NCI-H460 (cell line): ENCODE measurements at regions not wholly inside any gene's neighbourhood (a gene's known extent, or its start where the extent isn't known, plus 50 kb on each side); places are given as distances from the start of the nearest gene placed in this dataset.
A peak's percentile ranks its signal among the peaks of the same experiment; 100 is the strongest.
"Not testable (repeated sequence)": the region's sequence is repeated elsewhere in the genome, so short reads cannot be mapped to it uniquely, and the experiment has no call there.

Source experiments
- DNase-seq: peaks from one replicate; pipeline ENCODE4 v3.0.0-alpha.2; 2016; ENCODE audit warnings: low read depth; ENCODE audit errors: extremely low read depth

GRCh38 chr3:178139116-178139515 lies 397.1 kb upstream of the KCNMB2 start:
- DNase-seq, result no peak

DNA sequence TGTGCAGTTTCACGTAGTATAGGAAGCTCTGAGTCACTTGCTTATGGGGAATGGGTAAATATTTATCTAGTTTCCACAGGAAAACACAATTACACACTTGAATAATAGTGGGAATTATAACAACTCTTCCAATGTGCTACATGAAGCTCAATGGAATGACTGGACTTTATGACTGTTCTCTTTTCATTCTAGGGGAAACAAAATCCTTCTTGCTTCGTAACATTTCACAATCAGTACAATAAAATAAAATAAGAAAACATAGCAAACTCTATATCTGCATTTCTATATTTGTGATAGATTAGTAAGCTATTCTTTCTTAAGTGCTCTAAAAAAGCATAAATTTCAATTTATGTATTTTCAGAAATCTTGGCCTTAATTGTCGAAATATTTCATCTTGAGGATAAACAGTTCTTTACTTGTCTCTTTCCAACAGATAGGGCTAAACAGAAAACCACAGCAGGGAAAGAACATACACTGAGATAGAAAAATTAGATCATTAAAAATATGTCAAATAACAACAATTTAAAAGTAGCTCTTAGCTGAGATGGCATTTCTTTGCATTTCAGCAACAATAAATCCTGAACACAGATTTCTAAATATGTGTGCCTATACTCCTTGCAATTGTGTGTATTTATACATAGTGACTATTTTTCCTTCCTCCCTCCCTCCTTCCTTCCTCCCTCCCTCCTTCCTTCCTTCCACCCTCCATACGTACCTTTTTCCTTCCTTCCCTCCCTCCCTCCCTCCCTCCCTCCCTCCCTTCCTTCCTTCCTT lies 395.5 kb upstream of the KCNMB2 start:
- DNase-seq, result peak; percentile 76

GRCh38 chr3:178141305-178141684 lies 394.9 kb upstream of the KCNMB2 start:
- not testable (repeated sequence) for DNase-seq

DNA sequence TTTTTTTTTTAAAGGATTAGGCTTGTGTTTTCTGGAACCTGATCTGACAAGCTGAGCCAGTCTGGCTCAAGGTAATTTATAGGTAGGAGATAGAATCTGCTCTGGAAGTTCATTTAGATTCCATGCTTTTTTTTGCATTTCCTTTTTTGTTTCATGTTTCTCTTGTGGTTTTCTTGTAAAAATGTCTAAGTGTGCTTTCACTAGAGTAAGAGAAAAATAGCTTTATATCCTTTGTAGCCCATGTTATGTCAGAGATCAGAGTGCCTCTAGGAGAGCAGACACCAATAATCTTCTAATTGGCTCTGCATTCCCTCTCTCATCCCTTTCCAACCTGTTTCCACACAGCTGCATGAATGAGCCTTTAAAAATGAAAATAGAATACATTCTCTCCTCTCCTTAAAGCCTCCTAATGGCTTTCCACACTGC lies 389.8 kb upstream of the KCNMB2 start:
- DNase-seq, result no peak

- DNase-seq, result no peak
Observed at GRCh38 chr3:178147001-178147400, 389.2 kb upstream of the KCNMB2 start.

GRCh38 chr3:178152031-178152806 lies 384.0 kb upstream of the KCNMB2 start:
- DNase-seq, result no peak

DNA sequence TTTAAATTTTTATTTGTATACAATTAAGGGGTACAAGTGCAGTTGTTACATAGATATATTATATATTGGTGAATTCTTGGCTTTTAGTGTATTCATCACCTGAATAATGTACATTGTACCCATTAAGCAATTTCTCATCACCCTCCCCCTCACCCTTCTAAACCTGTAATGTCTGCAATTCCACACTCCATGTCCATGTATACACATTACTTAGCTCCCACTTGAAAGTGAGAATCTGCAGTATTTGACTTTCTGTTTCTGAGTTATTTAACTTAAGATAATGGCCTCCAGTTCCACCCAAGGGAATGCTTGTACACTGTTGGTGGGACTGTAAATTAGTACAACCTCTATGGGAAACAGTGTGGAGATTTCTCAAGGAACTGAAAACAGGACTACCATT lies 383.2 kb upstream of the KCNMB2 start:
- no peak for DNase-seq

DNA sequence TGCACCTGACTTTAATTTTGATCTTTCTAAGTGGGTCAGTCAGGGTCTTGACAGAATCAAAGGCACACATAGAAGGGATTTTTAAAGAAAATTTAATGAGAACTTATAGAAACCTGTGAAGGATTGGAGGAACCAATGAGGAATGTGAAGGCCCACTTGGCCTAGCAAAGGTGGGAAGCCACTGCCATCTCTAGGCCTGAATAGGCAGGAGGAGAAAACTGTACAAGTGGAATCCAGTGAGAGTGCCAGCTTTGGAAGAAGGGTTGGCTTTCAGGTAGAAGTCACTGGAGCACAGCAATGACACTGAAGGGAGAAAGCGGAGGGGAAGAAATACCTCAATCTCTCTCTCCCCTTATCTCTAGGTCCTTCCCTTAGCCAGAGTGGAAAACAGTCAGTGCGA lies 380.7 kb upstream of the KCNMB2 start:
- DNase-seq, result no peak

- no peak for DNase-seq
Observed at GRCh38 chr3:178156301-178156700, 379.9 kb upstream of the KCNMB2 start.

DNA sequence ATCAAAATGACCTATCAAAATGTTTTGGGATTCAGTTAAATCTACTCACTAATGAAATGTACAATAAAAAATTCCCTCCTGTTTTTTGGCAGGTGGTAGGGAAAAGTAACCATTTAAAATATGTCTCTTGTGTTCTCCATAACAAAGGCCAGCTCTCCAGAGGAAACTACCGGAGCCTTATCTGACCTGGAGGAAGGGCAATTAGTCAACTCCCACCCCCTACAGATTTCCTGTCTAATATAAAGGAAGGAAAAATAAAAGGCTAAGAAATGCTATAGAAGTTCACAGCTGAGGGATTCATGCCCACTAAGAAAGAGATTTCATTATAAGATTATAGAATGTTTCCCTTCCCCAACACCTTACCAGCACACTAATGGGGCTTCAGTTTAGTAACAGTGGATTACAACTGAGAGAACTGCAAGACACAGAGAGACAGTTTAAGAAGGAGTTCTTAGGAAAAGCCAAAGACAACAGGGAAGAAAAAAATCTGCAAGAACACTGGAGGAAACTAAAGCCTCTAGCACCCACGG lies 376.5 kb upstream of the KCNMB2 start:
- no peak for DNase-seq

GRCh38 chr3:178169421-178169820 lies 366.8 kb upstream of the KCNMB2 start:
- no peak for DNase-seq

- DNase-seq, result peak; percentile 93
Observed at GRCh38 chr3:178170698-178171535, 365.3 kb upstream of the KCNMB2 start.

DNA sequence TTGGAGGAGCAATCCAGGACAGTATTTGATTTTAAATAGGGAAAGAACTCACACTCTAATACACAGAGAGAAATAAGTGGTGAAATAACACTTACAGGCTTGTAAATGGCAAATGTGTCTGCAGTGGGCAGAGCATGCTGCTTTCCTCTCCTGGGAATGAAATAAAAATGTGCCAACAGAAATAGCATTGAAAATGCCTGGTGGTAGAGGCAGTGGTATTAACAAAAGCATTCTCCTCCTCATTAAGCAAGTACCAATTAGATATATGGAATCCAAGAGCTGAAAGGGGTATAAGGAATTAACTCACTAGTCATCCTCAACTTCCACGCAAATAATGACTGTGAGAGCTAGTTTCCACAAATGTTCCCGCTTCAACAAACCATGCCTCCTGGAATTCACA lies 364.1 kb upstream of the KCNMB2 start:
- DNase-seq, result no peak

DNA sequence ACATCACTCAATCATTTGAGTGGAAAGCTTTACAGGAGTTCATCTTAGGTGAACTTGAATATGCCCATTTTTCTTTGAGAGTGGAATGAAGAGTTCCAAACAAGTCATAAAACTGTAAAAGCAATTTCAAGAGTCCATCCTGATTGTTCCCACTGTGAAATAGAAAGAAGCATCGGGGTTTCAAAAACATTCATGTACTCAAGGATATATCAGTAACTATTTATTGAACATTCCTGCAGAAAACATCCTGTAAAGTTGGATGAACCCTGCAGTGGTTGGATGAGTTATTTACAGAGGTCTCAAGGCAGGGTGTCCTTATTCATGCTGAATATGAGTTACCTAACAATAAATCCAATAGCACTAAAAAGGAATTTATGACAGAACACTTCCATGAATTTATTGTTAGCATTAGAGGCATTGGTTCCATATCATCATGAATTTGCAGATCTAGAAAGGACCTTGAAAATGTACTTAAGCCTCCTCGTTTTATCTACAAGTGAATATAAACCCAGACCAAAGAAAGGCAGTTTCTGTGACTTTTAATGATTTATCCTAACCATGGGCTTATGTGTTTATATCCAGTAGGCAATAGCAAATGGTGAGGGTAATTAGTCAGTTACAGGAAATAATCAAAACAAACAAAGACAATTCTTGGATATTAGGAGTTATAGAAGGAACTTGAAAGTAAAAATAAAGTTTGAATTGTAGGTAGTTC lies 361.9 kb upstream of the KCNMB2 start:
- DNase-seq, result no peak

DNA sequence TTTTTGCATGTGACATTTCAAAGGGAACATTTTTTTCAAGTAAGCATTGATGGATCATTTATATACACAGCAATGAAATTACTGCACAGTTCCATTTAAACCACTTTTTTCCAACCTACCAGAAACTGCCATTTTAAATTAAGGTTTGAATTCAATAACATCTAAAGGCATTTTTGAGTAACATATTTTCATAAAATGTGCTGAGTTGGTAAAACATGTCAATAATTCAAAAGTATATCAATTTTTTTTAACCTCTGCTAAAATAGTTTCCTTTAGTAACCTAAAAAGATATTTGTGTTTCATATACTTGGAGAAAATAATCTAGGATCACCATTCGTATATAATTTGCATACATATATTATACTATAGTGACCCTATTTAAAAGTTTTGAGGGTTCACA lies 355.1 kb upstream of the KCNMB2 start:
- no peak for DNase-seq

GRCh38 chr3:178181784-178182183 lies 354.5 kb upstream of the KCNMB2 start:
- no peak for DNase-seq

DNA sequence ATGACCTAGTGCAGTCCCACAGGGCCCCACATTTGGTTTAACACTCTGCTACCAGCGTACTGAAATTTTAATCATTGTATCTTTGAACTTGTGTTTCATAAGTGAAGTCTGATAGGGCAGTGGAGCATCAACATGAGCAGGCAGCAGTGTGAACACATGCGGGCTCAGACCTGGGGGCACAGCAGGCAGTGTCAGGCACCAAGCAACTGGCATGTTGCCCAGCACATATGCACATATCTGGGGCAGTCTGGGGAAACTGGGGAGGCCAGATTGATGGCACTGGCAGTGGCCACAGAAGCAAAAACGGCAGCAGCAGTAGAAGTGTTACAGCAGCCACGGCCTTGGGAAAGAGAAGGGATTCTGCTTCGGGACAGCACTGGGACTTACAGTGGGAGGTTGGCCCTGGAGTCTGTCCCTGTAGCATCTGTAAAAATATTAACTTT lies 353.9 kb upstream of the KCNMB2 start:
- DNase-seq, result no peak

- no peak for DNase-seq
Observed at GRCh38 chr3:178184833-178185232, 351.4 kb upstream of the KCNMB2 start.

GRCh38 chr3:178186666-178187065 lies 349.6 kb upstream of the KCNMB2 start:
- no peak for DNase-seq

DNA sequence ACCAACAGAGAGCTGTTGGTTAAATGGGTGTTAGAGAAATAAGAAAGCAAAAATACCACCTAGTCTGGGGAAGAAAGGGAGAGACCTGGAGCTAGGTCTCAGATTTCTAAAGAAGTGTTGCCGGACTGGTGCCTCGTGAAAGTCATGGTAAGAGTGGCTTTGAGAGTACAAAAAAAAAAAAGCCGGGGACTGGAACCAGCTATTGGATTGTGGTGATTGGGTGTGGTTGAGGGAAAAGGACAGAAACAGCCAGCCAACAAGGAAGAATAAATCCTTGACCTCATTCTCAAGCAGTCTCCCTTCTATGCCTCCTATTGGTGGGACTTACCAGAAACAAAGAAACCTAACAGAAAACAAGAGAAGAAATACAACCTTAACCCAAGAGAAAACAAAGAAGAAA lies 346.4 kb upstream of the KCNMB2 start:
- DNase-seq, result no peak
